ENCODE measurements at regions not wholly inside any gene's neighbourhood (a gene's known extent, or its start where the extent isn't known, plus 50 kb on each side); places are given as distances from the start of the nearest gene placed in this dataset.
A peak's percentile ranks its signal among the peaks of the same experiment; 100 is the strongest.

GRCh38 chr13:22423261-22423660 lies 752.4 kb downstream of the FGF9 start:
- Mint-ChIP-seq H3K4me3 (no peak overlapping the region), H3K36me3 (ENCODE audit: insufficient read depth) (no peaks in the 10 kb centered on the region), H3K4me1 (ENCODE audit: low read depth) (no peaks in the 10 kb centered on the region), H3K27me3 (ENCODE audit: low read depth) (no peaks in the 10 kb centered on the region), H3K9me3 (no peaks in the 10 kb centered on the region)
- DNase-seq (no peak), ATAC-seq (no peak)

- DNase-seq, result no peak
- no peak overlapping the region for H3K4me3 Mint-ChIP-seq
- no peaks in the 10 kb centered on the region for H3K4me1 Mint-ChIP-seq (ENCODE audit: low read depth)
- H3K27me3 Mint-ChIP-seq (ENCODE audit: low read depth), result no peaks in the 10 kb centered on the region
- no peaks in the 10 kb centered on the region for H3K9me3 Mint-ChIP-seq
- ATAC-seq, result no peak
- H3K36me3 Mint-ChIP-seq (ENCODE audit: insufficient read depth), result no peaks in the 10 kb centered on the region
Measured at GRCh38 chr13:22425087-22425486, 754.2 kb downstream of the FGF9 start.

- ATAC-seq, result no peak
- DNase-seq, result no peak
- H3K27me3 Mint-ChIP-seq (ENCODE audit: low read depth), result no peaks in the 10 kb centered on the region
- H3K4me1 Mint-ChIP-seq (ENCODE audit: low read depth), result no peaks in the 10 kb centered on the region
- H3K36me3 Mint-ChIP-seq (ENCODE audit: insufficient read depth), result no peaks in the 10 kb centered on the region
- no peaks in the 10 kb centered on the region for H3K9me3 Mint-ChIP-seq
- H3K4me3 Mint-ChIP-seq, result no peak overlapping the region
Measured at GRCh38 chr13:22427066-22427465, 753.7 kb upstream of the SGCG start.

DNA sequence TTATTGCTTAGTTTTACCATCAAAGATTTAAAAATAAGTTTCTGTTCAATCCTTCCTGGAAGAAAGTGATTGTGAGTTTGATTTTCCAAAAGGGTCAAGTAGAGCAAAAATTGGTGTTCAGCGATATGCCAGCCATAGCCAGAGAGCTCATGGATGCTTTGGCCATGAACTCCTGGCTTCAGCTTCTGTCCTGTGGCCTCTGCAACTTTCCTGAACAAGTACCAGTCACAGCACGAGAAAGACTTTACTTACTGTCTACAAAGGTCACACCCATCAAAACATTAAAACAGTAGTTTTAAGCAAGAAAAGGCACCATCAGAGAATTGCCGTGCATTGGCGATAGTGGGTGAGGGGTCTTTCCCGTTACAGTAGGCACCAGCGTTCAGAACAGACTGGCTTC lies 753.0 kb upstream of the SGCG start:
- no peak for ATAC-seq
- H3K4me3 Mint-ChIP-seq, result no peak overlapping the region
- no peaks in the 10 kb centered on the region for H3K4me1 Mint-ChIP-seq (ENCODE audit: low read depth)
- no peaks in the 10 kb centered on the region for H3K27me3 Mint-ChIP-seq (ENCODE audit: low read depth)
- H3K9me3 Mint-ChIP-seq, result no peaks in the 10 kb centered on the region
- DNase-seq, result no peak
- H3K36me3 Mint-ChIP-seq (ENCODE audit: insufficient read depth), result no peaks in the 10 kb centered on the region

- H3K4me1 Mint-ChIP-seq (ENCODE audit: low read depth), result no peaks in the 10 kb centered on the region
- no peaks in the 10 kb centered on the region for H3K36me3 Mint-ChIP-seq (ENCODE audit: insufficient read depth)
- ATAC-seq, result no peak
- no peaks in the 10 kb centered on the region for H3K9me3 Mint-ChIP-seq
- H3K4me3 Mint-ChIP-seq, result no peak overlapping the region
- H3K27me3 Mint-ChIP-seq (ENCODE audit: low read depth), result no peaks in the 10 kb centered on the region
- no peak for DNase-seq
Measured at GRCh38 chr13:22428188-22428828, 752.5 kb upstream of the SGCG start.

DNA sequence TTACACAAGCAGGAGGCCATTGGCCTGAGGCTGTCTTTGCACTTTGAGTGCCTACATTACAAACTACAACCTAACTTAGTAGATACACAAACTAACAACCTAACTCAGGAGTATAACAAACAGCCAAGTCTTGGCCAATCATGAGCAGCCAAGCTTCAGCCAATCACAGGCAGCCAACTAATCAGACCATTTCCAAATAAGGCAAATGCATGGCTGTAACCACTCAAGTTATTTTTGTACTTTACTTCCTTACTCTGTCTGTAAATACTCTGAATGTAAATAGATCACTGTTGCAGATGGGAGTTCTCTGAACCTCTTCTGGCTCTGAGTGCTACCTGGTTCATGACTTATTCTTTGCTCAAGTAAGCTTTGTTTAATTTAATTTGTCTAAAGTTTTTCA lies 748.1 kb upstream of the SGCG start:
- Mint-ChIP-seq H3K36me3 (ENCODE audit: insufficient read depth) (no peaks in the 10 kb centered on the region), H3K27me3 (ENCODE audit: low read depth) (peaks cover 3% of the 10 kb centered on the region), H3K9me3 (no peaks in the 10 kb centered on the region), H3K4me3 (no peak overlapping the region), H3K4me1 (ENCODE audit: low read depth) (peaks cover 3% of the 10 kb centered on the region)
- DNase-seq (no peak), ATAC-seq (no peak)

GRCh38 chr13:22447132-22447886 lies 733.5 kb upstream of the SGCG start:
- Mint-ChIP-seq H3K4me1 (ENCODE audit: low read depth) (no peaks in the 10 kb centered on the region), H3K9me3 (no peaks in the 10 kb centered on the region), H3K4me3 (no peak overlapping the region), H3K27me3 (ENCODE audit: low read depth) (peaks cover 8% of the 10 kb centered on the region), H3K36me3 (ENCODE audit: insufficient read depth) (no peaks in the 10 kb centered on the region)
- DNase-seq, result no peak
- ATAC-seq, result no peak

DNA sequence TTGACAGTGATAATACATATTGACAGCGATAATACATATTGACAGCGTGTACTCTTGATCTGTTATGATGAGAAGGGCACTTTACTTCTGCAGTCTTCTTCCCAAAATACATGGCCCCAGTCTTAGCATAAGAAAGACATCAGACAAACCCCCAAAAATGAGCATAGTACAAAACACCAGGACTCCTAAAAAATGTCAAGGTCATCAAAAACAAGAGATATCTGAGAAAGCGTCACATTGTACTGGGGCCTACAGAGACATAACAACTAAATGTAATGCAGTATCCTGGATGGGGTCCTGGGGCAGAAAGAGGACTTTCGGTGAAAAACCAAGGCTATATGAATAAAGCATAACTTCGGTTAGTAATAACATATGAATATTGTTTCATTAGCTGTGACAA lies 731.5 kb upstream of the SGCG start:
- Mint-ChIP-seq H3K27me3 (ENCODE audit: low read depth) (peaks cover 8% of the 10 kb centered on the region), H3K4me3 (no peak overlapping the region), H3K9me3 (no peaks in the 10 kb centered on the region), H3K36me3 (ENCODE audit: insufficient read depth) (no peaks in the 10 kb centered on the region), H3K4me1 (ENCODE audit: low read depth) (no peaks in the 10 kb centered on the region)
- no peak for ATAC-seq
- no peak for DNase-seq

DNA sequence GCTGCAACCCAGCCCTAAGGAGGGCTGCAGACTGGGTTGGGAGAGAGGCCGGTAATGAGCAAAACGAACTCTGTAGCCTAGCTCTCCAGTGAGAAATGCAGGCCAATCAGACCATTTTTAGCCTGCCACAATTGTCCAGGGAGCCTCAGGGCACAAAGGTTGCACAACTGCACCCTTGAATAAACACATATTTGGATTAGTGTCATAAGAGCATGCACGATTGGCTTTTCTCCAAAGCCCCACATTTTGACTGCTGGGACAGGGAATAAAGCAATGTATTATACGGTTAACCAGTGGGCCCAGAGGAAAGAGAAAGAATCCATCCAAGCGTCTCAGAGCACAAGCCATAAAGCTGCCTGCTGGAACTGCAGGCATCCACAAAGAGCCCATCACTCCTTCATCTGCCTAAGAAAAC lies 729.4 kb upstream of the SGCG start:
- Mint-ChIP-seq H3K36me3 (ENCODE audit: insufficient read depth) (no peaks in the 10 kb centered on the region), H3K9me3 (no peaks in the 10 kb centered on the region), H3K27me3 (ENCODE audit: low read depth) (peaks cover 8% of the 10 kb centered on the region), H3K4me3 (no peak overlapping the region), H3K4me1 (ENCODE audit: low read depth) (no peaks in the 10 kb centered on the region)
- DNase-seq, result no peak
- no peak for ATAC-seq

GRCh38 chr13:22454586-22454985 lies 726.2 kb upstream of the SGCG start:
- no peaks in the 10 kb centered on the region for H3K27me3 Mint-ChIP-seq (ENCODE audit: low read depth)
- DNase-seq (no peak), ATAC-seq (peak; percentile 25 to 34)
- H3K4me1 Mint-ChIP-seq (ENCODE audit: low read depth), result no peaks in the 10 kb centered on the region
- H3K4me3 Mint-ChIP-seq, result no peak overlapping the region
- no peaks in the 10 kb centered on the region for H3K9me3 Mint-ChIP-seq
- H3K36me3 Mint-ChIP-seq (ENCODE audit: insufficient read depth), result no peaks in the 10 kb centered on the region

- Mint-ChIP-seq H3K4me1 (ENCODE audit: low read depth) (no peaks in the 10 kb centered on the region), H3K9me3 (no peaks in the 10 kb centered on the region), H3K27me3 (ENCODE audit: low read depth) (no peaks in the 10 kb centered on the region), H3K36me3 (ENCODE audit: insufficient read depth) (no peaks in the 10 kb centered on the region), H3K4me3 (no peak overlapping the region)
- ATAC-seq (no peak), DNase-seq (no peak)
Measured at GRCh38 chr13:22455036-22455435, 725.7 kb upstream of the SGCG start.

DNA sequence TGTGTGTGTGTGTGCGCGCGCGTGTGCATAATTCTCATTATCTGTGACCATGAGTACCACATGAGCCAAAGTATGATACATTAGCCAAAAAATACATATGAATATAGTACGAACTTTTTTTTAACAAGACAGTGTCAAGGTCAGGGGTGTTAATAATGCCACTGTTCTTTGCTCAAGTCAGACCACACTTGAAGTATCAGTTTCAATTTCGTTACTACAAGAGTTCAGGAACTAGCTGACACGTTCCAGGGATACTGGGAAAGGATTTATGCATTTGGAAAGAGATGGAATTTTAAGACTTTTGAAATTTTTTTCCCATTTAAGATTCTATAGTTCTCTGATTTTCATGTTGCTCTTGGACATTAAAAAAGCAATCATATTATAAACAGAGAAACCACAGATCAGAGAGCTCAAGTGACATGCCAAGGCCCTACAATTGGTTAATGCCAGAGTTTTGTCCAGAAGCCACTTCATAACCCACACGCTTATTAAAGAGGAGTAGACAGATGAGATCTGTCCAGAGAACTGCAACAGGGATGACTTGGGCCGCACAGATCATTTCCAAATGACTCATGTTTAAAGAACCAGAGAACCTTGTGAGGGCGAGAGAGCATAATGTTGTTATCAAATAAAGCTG lies 718.8 kb upstream of the SGCG start:
- Mint-ChIP-seq H3K4me3 (no peak overlapping the region), H3K36me3 (ENCODE audit: insufficient read depth) (no peaks in the 10 kb centered on the region), H3K9me3 (no peaks in the 10 kb centered on the region), H3K27me3 (ENCODE audit: low read depth) (no peaks in the 10 kb centered on the region), H3K4me1 (ENCODE audit: low read depth) (no peaks in the 10 kb centered on the region)
- ATAC-seq, result no peak
- DNase-seq, result no peak

DNA sequence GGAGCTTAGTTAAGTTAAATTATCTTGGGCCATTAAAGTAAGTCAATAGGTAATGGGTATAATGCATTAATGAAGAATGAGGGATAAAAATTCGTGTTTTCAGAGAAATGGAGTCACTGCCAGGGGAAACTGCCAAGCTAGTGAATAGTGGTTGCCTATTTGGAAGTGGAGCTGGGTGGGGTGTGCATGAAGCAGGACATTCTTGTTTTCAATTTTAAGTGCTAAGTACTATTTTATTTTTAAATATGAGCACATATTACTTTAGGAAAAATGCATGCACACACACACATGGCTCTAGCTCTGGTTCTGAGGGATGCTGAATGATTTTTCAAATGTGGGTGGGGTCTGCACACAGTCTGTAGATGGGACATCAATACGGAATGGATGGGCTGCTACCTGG lies 717.7 kb upstream of the SGCG start:
- H3K36me3 Mint-ChIP-seq (ENCODE audit: insufficient read depth), result no peaks in the 10 kb centered on the region
- no peak for DNase-seq
- H3K4me3 Mint-ChIP-seq, result no peak overlapping the region
- H3K27me3 Mint-ChIP-seq (ENCODE audit: low read depth), result no peaks in the 10 kb centered on the region
- H3K9me3 Mint-ChIP-seq, result no peaks in the 10 kb centered on the region
- H3K4me1 Mint-ChIP-seq (ENCODE audit: low read depth), result no peaks in the 10 kb centered on the region
- no peak for ATAC-seq

DNA sequence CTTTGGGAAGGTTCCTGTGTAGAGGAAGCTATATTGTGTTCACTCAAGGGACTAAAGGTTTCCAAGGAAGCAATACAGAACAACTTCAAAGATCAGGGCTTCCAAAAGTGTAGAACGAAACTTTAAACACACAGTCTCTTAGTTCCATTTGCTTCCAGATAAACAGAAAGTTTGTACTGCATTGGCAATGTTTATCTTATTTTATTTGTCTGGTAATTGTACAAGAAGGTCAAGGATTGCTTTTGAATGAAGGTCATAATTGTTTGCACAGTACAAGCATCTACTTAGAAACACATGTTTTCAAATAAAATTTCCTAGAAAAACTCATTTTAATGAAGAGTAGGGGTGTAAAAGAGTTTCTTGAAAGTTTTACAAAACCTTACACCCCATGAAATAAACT lies 712.7 kb upstream of the SGCG start:
- Mint-ChIP-seq H3K27me3 (ENCODE audit: low read depth) (no peaks in the 10 kb centered on the region), H3K4me3 (no peak overlapping the region)

GRCh38 chr13:22468824-22469223 lies 712.0 kb upstream of the SGCG start:
- no peaks in the 10 kb centered on the region for H3K27me3 Mint-ChIP-seq (ENCODE audit: low read depth)
- no peaks in the 10 kb centered on the region for H3K4me1 Mint-ChIP-seq (ENCODE audit: low read depth)
- H3K9me3 Mint-ChIP-seq, result no peaks in the 10 kb centered on the region
- no peak for ATAC-seq
- H3K4me3 Mint-ChIP-seq, result no peak overlapping the region
- DNase-seq, result no peak
- H3K36me3 Mint-ChIP-seq (ENCODE audit: insufficient read depth), result no peaks in the 10 kb centered on the region

More for the DNA sequence above, 712.7 kb upstream of the SGCG start:
- Mint-ChIP-seq H3K4me1 (ENCODE audit: low read depth) (no peaks in the 10 kb centered on the region), H3K9me3 (no peaks in the 10 kb centered on the region), H3K36me3 (ENCODE audit: insufficient read depth) (no peaks in the 10 kb centered on the region)
- ATAC-seq (no peak), DNase-seq (no peak)
